Inflammatory macrophage treated with lipopolysaccharide for 1 hour (primary cell): ENCODE measurements at regions not wholly inside any gene's neighbourhood (a gene's known extent, or its start where the extent isn't known, plus 50 kb on each side); places are given as distances from the start of the nearest gene placed in this dataset.

ENCODE experiments used
- DNase-seq, 2 donors: peaks; one replicate each; pipeline ENCODE4 v3.0.0-alpha.2; 2020 to 2022

DNA sequence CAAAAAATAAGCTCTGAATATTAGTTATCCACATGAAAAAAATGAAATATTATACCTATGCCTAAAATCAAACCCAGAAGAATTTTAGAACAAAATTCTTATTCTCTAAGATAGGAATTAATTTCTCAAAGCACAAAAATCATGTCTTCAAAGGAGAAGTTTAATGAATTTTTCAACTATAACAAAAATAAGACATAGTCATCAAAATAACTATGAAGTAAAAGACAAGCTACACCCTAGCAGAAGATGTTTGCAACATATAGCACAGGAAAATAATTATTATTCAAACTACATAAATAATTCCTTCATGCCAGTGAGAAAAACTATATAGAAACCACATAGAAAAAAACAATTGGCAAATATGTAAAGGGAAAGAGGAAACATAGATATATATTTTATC lies 1203.6 kb upstream of the GJE1 start:
- DNase-seq, result no peak

DNA sequence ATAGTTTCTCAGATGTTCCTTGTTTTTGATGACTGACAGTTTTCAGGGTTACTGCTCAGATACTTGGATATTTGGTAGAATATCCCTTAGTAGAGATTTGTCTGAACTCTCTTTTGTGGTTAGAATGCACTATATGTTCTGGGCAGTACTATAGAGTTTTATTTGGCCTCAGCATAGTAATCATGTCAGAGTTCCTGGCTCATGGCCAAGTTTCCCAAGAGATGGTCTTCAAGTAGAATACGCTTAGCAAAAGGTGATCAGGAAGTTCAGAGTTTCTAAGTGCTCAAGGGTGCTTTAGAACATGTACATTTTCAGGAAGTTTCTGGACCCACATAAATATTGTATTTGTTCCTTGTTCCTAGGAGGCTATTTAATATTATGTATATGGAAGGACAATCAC lies 1209.7 kb upstream of the GJE1 start:
- DNase-seq, result no peak

GRCh38 chr6:140921366-140922226 lies 1211.1 kb upstream of the GJE1 start:
- peak; percentile 25 to 38 for DNase-seq

DNA sequence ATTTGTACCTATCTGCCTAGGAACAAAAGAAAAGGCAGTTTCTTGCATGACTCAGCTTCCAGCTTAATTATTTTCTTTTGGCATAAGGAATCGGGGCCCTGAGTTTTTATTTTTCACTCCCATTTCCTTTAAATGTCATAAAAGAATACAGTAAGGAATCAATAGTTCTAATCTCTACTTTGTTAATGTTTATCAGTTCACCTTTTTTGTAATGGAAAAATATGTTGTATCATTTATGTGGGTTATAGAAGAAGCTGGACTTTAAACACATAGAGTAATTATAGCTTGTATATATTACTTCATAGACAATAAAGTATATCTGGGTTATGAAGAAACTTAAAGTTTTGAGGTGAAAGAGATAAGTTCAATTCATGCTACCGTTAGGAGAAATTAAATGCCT lies 1214.8 kb upstream of the GJE1 start:
- no peak for DNase-seq

GRCh38 chr6:140915551-140915950 lies 1217.2 kb upstream of the GJE1 start:
- DNase-seq, result no peak

GRCh38 chr6:140915103-140915502 lies 1217.6 kb upstream of the GJE1 start:
- DNase-seq, result no peak

DNA sequence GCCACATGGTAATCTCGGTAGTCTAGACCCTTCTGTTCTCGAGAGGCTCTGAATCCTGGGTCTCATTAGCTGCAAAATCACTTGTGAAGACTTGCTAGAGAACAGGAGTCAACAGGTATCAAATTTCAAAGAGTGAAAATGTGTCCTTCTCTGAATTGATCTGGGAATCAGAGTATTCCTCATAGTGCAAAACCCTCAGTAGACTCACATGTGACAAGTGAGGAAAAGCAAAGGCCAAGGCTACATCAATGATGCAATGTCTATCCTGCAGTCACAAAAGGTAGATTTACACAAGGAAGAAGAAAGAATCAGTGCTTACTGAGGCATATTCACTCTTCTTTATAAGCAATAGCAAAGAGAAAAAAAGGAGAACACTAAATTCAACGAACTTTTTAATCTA lies 1220.0 kb upstream of the GJE1 start:
- DNase-seq, result no peak

DNA sequence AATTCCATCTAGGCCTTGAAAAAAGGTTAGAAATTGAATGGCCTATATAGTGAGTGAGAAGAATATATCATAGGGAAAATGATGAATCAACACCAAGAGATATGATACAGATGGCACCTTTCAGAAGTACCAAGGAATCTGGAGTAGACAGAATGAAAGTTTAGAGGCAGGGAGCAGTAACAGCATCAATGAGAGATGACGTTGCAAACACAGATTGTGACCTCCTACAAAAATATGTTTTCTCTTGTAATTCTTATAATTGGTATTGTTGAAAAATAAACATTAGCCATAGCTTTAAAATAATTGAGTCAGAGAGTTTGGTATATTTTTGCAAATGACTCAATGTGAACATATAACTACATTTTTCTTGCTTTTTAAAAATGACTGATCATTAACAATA lies 1223.1 kb upstream of the GJE1 start:
- no peak for DNase-seq

DNA sequence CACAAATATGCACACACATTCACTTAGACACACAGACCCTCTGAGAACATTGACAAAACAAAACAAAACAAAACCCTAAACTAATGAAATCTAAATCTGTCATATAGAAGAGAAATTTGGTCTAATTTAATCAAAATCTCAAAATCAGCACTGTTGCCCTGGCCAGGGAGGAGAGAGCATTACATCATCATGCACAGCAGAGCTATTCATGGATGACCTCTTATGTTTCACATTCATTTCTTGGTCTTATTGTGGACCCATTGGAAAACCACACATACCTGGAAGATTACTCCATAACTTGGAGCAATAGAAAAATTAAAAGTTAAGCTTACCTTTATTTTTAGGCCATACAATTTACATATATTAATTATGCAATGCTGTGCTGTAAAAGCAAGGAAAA lies 1223.6 kb upstream of the GJE1 start:
- DNase-seq, result no peak

DNA sequence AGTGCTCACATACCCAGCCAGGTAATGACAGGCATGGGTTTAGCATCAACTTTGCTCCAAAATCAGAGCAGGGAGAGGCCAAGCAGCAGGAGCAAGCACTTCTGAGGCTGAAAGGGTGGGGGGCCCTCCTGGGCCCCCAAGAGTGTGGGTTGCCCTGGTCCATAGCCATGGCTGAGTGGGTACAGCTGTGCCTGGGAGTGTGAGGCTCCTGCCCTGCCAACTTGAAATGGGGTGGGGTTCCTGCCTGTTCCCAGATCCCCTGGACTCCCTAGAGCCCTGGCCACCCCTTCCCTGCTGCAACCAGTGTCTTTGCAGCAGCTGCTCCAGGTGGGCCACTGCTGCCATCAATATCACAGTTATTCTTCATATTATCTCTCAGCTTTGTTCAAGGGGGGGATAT lies 1224.2 kb upstream of the GJE1 start:
- DNase-seq, result no peak

DNA sequence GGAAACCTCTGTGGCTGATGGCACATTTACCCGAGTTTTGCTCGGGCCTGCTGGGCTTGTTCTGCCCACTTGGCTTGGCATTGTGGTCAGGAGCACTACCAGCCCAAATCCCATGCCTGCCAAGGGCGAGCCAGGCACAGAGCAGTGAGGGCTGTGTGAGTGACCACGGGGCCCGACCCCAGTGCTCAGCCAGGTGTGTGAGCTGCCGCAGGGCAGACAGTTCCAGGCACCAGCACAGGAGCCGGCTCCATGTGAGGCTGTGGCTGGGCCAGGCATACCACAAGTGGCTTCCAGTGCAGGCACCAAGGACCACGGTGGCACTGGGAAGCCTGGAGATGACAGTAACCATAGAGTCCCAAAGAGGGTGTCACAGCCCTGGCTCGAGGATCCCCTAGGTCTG lies 1225.5 kb upstream of the GJE1 start:
- no peak for DNase-seq

- no peak for DNase-seq
Observed at GRCh38 chr6:140905724-140906123, 1227.0 kb upstream of the GJE1 start.

DNA sequence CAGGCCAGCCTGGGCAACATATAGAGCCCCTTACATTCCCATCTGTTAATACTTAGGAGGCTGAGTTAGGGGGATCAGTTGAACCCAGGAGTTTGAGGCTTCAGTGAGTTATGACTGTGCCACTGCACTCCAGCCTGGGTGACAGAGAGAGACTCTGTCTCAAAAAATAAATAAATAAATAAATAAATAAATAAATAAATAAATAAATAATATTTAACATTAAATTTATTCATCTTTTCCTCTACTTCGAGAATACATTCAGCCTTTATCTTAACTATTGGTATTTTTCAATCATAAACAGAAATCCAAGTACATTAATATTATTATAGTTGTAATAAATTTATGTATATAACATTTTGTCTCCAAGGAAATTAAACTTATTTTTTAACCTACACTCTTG lies 1227.7 kb upstream of the GJE1 start:
- no peak for DNase-seq

DNA sequence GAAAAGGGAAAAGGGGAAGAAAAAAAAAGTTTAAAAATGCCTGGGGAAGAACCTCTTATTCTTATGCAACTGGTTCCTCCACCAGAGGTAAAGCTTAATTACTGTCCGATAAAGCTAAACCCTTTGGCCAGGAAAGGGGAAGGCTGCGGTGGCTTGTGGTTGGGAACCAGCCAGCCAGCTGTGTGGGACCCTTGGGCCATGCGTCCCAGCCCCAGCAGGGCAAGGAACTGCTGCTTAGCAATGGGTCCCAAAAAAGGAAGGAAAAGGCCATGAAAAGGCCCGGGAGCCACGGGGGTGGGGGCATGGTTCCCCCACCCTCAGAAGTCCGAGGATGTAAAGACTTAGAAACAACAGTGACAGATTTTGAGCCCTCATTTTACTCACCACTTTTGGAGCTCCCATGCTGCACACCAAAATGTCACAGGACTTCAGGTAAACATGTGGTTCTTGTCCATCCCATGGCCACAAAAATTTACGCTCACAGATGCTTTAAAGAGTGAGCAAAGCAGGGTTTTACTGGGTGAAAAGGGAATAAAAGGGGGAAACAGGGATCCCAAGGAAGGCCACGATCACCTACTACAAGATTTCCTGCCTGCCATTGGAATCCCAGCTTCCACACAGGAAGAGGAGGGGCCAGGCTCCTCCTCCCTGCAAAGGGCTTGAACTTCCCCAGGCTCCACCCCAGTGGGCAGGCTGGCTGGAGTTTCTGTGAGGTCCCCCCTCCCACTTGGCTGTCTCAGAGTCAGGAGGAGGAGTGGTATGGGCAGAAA lies 1234.7 kb upstream of the GJE1 start:
- peak; percentile 30 to 86 for DNase-seq

GRCh38 chr6:140897349-140897748 lies 1235.4 kb upstream of the GJE1 start:
- DNase-seq, result peak in 1 of 2 donors; percentile 62

GRCh38 chr6:140893432-140893831 lies 1239.3 kb upstream of the GJE1 start:
- no peak for DNase-seq

DNA sequence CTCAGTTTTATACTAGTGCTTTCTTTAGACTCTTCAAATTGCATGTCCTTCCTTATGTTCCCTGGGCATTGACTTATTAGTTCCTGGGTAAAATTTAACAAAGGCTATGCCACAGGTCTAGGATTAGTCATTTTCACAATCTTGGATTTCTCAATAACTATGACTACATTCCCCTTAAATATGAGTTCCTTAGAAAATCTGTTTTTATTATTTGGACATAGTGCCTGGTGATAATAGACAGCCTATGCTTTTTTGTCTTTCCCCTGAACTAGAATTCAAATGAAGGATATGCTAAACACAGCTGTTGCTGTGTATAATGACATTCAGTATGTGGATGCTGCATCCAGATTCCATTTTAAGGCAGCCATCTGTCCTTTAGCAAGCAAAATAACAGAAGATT lies 1252.8 kb upstream of the GJE1 start:
- peak; percentile 62 to 72 for DNase-seq

GRCh38 chr6:140874066-140874465 lies 1258.7 kb upstream of the GJE1 start:
- peak; percentile 22 to 42 for DNase-seq

DNA sequence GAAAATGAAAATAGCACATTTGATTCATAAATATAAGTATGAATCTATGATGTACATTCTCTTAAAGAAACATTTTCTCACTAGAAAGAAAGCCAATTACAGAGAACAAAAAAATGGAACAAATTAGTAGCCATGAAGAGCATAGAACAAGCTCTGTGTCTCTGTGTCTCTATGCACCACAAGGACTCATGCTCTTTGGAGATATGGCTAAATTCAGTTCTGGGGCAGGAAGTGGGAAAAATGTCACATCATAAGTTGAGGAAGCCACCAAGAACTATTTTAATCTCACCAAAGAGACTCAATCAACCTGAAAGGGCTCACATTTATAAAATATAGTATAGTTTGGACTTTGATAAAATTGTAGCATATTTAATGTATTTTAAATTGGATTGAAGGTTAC lies 1259.8 kb upstream of the GJE1 start:
- DNase-seq, result no peak

DNA sequence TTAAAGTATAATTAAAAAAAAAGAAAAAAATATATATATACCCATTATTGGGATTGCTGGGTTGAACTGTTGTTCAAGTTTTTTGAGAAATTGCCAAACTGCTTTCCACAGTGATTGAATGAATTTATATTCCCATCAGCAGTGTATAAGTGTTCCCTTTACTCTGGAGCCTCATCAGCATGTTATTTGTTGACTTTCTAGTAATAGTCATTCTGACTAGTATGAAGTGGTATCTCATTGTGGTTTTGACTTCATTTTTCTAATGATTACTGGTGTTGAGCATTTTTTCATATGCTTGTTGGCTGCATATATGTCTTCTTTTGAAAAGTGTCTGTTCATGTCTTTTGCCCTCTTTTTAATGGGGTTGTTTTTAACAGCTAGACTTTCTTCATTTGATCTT lies 1260.8 kb upstream of the GJE1 start:
- no peak for DNase-seq

GRCh38 chr6:140867336-140867735 lies 1265.4 kb upstream of the GJE1 start:
- no peak for DNase-seq

- no peak for DNase-seq
Observed at GRCh38 chr6:140858381-140858971, 1274.2 kb upstream of the GJE1 start.

- peak; percentile 32 to 69 for DNase-seq
Observed at GRCh38 chr6:140857739-140858380, 1274.9 kb upstream of the GJE1 start.
